ENCODE measurements at regions not wholly inside any gene's neighbourhood (a gene's known extent, or its start where the extent isn't known, plus 50 kb on each side); places are given as distances from the start of the nearest gene placed in this dataset.

GRCh38 chr14:99038431-99038820, 233.6 kb downstream of the BCL11B start:
- TF ChIP-seq POLR2A (IDR thresholded peaks at IDR 0.05; ENCODE audit: low read depth, low read length) (no peak), CTCF (IDR thresholded peaks at IDR 0.05; ENCODE audit: extremely low read depth in 1 of 2, insufficient read depth in 1 of 2, low read depth in 1 of 2, low read length in 2 of 2) (no peak), EZH2 (IDR thresholded peaks at IDR 0.05; ENCODE audit: borderline replicate concordance, low read depth, low read length, severe bottlenecking) (no peak), MYC (IDR thresholded peaks at IDR 0.05; ENCODE audit: low read depth, low read length) (no peak), POLR2AphosphoS5 (IDR thresholded peaks at IDR 0.05; ENCODE audit: insufficient read depth, low read depth, low read length) (no peak), JUN (IDR thresholded peaks at IDR 0.05; ENCODE audit: borderline replicate concordance, insufficient read depth, insufficient read length, low read depth) (no peak), MAX (IDR thresholded peaks at IDR 0.05; ENCODE audit: insufficient read depth, insufficient read length) (no peak), GATA2 (IDR thresholded peaks at IDR 0.05; ENCODE audit: insufficient read depth, insufficient read length, low read depth, low read length) (no peak), FOS (IDR thresholded peaks at IDR 0.05; ENCODE audit: borderline replicate concordance, insufficient read depth, low read length) (no peak)
